ENCODE measurements at regions not wholly inside any gene's neighbourhood (a gene's known extent, or its start where the extent isn't known, plus 50 kb on each side); places are given as distances from the start of the nearest gene placed in this dataset.

DNA sequence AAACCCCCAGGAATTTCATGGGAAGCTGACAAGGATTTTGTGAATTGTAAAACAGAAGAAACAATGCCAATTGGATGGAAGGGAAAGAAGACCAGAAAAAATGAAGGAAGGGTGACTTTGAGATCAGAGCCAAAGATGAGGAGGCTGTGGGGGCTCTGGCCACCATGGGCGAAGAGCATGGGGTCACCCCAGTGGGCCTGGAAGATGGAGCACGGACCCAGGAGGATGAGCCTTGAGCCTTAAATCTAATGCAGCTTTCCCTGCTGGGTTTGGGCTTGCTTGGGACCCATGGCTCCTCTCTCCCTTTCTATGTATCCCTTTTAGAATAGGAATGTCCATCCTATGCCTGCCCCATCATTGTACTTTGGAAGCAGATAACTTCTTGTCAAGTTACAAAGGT, 322.2 kb downstream of the TMEM121 start:
- TF ChIP-seq, protein P1, sequence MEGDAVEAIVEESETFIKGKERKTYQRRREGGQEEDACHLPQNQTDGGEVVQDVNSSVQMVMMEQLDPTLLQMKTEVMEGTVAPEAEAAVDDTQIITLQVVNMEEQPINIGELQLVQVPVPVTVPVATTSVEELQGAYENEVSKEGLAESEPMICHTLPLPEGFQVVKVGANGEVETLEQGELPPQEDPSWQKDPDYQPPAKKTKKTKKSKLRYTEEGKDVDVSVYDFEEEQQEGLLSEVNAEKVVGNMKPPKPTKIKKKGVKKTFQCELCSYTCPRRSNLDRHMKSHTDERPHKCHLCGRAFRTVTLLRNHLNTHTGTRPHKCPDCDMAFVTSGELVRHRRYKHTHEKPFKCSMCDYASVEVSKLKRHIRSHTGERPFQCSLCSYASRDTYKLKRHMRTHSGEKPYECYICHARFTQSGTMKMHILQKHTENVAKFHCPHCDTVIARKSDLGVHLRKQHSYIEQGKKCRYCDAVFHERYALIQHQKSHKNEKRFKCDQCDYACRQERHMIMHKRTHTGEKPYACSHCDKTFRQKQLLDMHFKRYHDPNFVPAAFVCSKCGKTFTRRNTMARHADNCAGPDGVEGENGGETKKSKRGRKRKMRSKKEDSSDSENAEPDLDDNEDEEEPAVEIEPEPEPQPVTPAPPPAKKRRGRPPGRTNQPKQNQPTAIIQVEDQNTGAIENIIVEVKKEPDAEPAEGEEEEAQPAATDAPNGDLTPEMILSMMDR (IDR thresholded peaks at IDR 0.05), result no peak
- H3K4me1 Mint-ChIP-seq (ENCODE audit: unreplicated experiment), result no peaks in the 10 kb centered on the region
- H3K27me3 Mint-ChIP-seq (ENCODE audit: unreplicated experiment), result no peaks in the 10 kb centered on the region
- no peak overlapping the region for H3K27ac Mint-ChIP-seq (ENCODE audit: unreplicated experiment)
- H3K4me3 Mint-ChIP-seq (ENCODE audit: unreplicated experiment), result no peak overlapping the region
- no peak for DNase-seq (ENCODE audit: extremely low spot score, unreplicated experiment)
- H3K36me3 Mint-ChIP-seq (ENCODE audit: unreplicated experiment), result no peaks in the 10 kb centered on the region
- H3K9me3 Mint-ChIP-seq (ENCODE audit: unreplicated experiment), result peaks cover 20% of the 10 kb centered on the region

DNA sequence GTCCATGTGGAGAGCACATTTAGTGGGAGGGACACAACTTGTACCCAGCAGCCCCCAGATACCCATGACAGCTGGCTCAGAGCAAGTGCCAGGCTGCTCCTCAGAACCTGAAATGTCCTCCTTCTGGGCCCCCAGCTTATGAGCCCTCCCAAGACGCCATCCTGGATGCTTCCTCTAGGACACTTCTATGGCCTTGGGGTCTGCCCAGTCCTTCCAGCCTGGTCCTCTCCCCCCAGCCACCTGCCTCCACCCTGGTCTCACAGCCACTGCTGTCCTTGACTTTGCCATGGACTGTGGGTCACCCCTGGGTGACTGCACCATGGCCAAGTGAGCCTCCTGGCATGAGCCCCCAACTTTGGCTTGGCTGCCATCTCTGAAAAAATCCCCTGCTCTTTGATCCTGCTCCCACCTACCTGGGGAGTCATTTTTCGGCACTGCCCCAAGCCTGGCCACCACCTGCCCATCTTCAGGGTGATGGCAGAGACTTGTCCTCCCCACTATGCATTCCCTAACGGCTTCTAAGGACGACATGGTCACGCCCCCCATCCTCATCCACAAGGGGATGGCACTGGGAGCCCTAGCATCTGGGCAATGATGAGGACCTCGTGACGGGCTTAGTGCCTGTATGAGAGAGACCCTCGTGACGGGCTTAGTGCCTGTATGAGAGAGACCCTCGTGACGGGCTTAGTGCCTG, 323.7 kb downstream of the TMEM121 start:
- H3K27me3 Mint-ChIP-seq (ENCODE audit: unreplicated experiment), result no peaks in the 10 kb centered on the region
- no peak overlapping the region for H3K4me3 Mint-ChIP-seq (ENCODE audit: unreplicated experiment)
- TF ChIP-seq, protein P1 (IDR thresholded peaks at IDR 0.05), result no peak
- H3K27ac Mint-ChIP-seq (ENCODE audit: unreplicated experiment), result no peak overlapping the region
- peaks cover 23% of the 10 kb centered on the region for H3K9me3 Mint-ChIP-seq (ENCODE audit: unreplicated experiment)
- DNase-seq (ENCODE audit: extremely low spot score, unreplicated experiment), result no peak
- no peaks in the 10 kb centered on the region for H3K4me1 Mint-ChIP-seq (ENCODE audit: unreplicated experiment)
- no peaks in the 10 kb centered on the region for H3K36me3 Mint-ChIP-seq (ENCODE audit: unreplicated experiment)

DNA sequence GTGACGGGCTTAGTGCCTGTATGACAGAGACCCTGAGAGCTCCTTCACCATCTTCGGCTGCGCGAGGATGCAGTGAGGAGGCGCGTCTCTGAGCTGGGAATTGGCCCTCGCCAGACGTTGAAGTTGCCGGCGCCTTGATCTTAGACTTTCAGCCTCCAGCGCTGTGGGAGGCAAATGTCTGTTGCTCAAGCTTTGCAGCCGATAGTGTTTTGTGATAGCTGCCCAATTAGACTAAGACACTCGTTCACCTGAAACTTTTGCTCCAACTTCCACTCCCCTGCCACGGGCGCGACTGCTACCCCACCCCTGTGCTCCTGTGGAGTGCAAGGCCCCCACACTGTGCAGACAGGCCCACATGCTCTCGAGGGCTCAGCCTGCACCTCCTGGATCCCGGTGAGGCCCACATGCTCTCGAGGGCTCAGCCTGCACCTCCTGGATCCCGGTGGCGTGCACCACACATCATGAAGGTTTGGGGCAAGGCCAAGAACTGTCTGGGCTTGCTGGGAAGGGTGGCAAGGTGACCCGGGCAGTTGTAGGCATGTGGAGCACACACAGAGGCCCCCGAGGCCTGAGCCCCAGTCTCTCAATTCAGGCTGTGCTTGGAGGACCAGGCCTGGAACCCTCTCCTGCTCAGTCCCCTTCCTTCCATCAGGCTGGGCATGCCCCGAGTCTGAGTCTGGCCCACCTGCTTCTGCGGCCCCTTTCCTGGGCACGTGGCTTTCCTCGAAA, 324.6 kb downstream of the TMEM121 start:
- TF ChIP-seq, protein P1 (IDR thresholded peaks at IDR 0.05), result no peak
- Mint-ChIP-seq H3K9me3 (ENCODE audit: unreplicated experiment) (peaks cover 26% of the 10 kb centered on the region), H3K4me3 (ENCODE audit: unreplicated experiment) (no peak overlapping the region), H3K27ac (ENCODE audit: unreplicated experiment) (no peak overlapping the region), H3K36me3 (ENCODE audit: unreplicated experiment) (no peaks in the 10 kb centered on the region), H3K4me1 (ENCODE audit: unreplicated experiment) (no peaks in the 10 kb centered on the region), H3K27me3 (ENCODE audit: unreplicated experiment) (no peaks in the 10 kb centered on the region)
- DNase-seq (ENCODE audit: extremely low spot score, unreplicated experiment), result no peak

DNA sequence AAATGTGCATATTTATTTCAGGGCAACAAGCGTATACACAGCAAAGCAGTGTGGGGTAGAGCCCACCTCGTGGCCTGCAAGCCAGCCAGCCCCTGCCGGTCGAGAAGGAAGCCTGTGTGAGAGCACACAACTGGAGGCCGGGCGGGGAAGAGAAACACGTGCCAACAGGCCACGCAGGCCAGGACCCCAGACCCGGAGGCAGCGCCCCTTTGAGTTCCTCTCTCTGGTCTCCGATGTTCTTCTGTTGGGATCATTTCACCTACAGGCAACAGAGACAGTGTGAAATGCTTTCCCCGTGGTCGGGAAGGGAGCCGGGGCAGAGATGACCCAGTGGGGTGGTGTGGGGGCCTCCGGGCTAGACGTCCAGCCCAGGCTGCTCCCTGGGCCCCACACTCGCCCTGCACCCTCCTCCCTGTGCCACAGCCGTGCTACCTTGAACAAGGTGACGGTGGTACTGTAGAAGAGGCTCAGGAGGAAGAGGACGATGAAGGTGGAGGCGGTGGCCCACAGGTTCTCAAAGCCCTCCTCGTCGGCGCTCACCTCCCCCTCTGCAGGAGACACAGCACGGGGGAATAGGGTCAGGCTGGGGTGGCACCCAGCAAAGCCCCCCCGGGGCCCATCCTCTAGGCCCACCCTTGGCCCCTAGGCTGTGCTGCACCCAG, 325.5 kb downstream of the TMEM121 start:
- H3K27ac Mint-ChIP-seq (ENCODE audit: unreplicated experiment), result no peak overlapping the region
- TF ChIP-seq, protein P1 (IDR thresholded peaks at IDR 0.05), result no peak
- DNase-seq (ENCODE audit: extremely low spot score, unreplicated experiment), result no peak
- H3K27me3 Mint-ChIP-seq (ENCODE audit: unreplicated experiment), result no peaks in the 10 kb centered on the region
- H3K9me3 Mint-ChIP-seq (ENCODE audit: unreplicated experiment), result peaks cover 20% of the 10 kb centered on the region
- H3K4me1 Mint-ChIP-seq (ENCODE audit: unreplicated experiment), result no peaks in the 10 kb centered on the region
- no peaks in the 10 kb centered on the region for H3K36me3 Mint-ChIP-seq (ENCODE audit: unreplicated experiment)
- H3K4me3 Mint-ChIP-seq (ENCODE audit: unreplicated experiment), result no peak overlapping the region

Data from osteocyte (in vitro differentiated cells).